Fibroblast of pulmonary artery (primary cell): ENCODE measurements at regions not wholly inside any gene's neighbourhood (a gene's known extent, or its start where the extent isn't known, plus 50 kb on each side); places are given as distances from the start of the nearest gene placed in this dataset.

Experiments used
- DNase-seq: peaks from one replicate; pipeline ENCODE4 v3.0.0-alpha.2; 2010; ENCODE audit warnings: low read depth
- H3K4me3 ChIP-seq: replicated peaks from 2 replicates; pipeline ENCODE4 v1.5.1; 2011; ENCODE audit warnings: low read depth, mild to moderate bottlenecking, control low read depth, low read length, moderate library complexity
- TF ChIP-seq, protein P1 (sequence below): IDR thresholded peaks from 2 replicates; pipeline ENCODE4 v1.5.1; 2011; ENCODE audit warnings: mild to moderate bottlenecking, control low read depth, low read length, inconsistent platforms; ENCODE audit errors: missing control alignments

DNA sequence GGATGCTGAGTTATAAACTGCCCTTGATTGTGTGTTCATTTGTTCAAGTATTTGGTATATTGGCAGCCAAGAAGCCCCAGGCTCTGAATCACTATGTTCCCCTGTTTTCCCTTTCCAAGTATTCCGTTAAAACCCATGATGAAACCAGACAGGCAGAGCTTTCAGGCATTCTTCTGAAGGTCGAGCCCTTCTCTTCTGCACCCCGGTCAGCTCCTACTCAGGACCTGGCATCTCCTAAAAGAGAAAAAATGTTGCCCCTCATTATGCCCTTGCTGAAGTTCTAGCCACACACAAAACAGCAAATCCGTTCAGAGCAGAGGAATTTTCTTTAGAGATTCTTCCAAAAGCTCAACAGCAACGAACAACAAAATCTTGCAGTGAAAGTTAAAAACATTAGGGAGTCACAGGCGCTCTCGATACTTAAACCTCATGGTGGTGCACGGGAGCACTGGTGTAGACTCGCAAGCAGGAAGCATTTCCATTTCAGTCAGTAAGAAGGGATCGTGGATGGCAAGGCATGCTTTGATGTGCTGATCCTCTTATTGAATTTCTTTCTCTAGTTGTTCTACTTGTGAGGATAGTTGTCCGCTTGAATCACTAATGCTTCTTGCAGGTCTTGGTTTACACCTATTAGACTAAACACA, 264.9 kb downstream of the SKIDA1 start:
- no peak overlapping the region for H3K4me3 ChIP-seq
- DNase-seq, result peak; percentile 27
- TF ChIP-seq, protein P1, sequence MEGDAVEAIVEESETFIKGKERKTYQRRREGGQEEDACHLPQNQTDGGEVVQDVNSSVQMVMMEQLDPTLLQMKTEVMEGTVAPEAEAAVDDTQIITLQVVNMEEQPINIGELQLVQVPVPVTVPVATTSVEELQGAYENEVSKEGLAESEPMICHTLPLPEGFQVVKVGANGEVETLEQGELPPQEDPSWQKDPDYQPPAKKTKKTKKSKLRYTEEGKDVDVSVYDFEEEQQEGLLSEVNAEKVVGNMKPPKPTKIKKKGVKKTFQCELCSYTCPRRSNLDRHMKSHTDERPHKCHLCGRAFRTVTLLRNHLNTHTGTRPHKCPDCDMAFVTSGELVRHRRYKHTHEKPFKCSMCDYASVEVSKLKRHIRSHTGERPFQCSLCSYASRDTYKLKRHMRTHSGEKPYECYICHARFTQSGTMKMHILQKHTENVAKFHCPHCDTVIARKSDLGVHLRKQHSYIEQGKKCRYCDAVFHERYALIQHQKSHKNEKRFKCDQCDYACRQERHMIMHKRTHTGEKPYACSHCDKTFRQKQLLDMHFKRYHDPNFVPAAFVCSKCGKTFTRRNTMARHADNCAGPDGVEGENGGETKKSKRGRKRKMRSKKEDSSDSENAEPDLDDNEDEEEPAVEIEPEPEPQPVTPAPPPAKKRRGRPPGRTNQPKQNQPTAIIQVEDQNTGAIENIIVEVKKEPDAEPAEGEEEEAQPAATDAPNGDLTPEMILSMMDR, result no peak

DNA sequence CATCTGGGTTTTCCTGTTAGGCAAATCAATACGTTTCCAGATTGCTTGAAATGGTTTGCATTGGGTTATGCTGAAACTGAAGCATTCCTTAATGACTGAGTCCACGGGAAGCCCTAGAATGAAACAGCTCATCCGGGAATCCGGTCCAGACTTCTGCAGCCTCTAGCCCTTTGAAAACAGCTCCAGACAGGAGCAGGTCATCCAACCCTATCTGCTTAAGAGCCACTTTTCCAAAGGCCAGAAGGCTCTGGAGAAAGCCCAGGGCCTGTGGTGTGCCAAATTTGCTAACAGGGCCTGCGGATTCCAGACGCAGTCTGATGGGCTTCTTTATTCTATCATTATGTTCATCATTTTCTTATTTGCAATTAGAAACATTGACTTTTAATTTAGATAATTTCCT, 265.4 kb downstream of the SKIDA1 start:
- peak; percentile 17 for DNase-seq
- TF ChIP-seq, protein P1, result no peak
- no peak overlapping the region for H3K4me3 ChIP-seq

DNA sequence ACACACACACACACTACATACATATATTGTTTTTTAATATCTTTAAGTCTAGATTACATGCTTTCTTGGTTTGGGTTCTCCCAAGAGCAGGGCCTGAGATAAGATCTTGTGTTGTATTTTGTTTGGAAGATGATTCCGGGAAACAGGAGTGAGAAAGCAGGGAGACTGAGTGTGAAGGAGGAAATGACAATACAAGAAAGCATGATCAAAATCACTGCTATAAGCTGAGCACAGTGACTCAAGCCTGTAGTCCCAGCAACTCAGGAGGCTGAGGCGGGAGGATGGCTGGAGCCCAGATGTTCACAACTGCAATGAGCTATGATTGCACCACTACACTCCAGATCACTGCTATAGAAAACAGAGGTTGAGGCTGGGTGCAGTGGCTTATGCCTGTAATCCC, 267.6 kb downstream of the SKIDA1 start:
- no peak overlapping the region for H3K4me3 ChIP-seq
- TF ChIP-seq, protein P1, result no peak
- DNase-seq, result peak; percentile 61

DNA sequence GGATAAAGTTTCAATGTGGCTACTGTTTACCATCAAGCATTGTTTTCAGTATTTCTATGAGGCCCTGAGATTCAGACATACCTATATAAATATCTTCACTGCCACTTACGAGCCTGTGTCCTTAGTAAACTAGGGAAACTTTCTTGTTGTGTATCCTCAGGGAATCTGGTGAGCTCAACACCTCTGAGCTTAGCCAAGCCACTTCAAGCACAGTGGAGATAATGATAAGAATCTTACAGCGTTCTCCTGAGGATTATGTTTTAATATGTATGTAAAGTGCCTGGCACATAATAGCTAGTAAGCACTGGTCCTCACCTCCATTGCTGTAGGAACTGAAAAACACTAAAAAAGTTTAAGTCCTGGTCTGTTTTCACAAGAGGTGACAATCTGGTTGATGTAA, 268.3 kb downstream of the SKIDA1 start:
- TF ChIP-seq, protein P1, result no peak
- DNase-seq, result no peak

DNA sequence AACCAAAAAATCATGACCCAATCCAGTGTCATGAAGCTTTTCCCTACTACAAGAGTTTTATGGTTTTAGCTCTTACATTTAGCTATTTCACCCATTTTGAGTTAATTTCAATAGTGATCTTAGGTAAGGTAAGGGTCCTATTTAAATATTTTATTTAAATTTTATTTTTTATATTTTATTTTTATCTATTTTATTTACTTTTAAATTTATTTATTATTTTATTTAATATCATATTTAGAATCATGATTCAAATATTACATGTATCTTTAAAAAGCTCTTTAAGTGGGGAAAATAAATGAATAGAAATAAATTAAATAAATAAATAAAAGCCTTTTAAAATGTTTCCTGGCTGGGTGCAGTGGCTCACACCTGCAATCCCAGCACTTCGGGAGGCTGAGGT, 276.0 kb downstream of the SKIDA1 start:
- H3K4me3 ChIP-seq, result no peak overlapping the region
- DNase-seq, result no peak
- TF ChIP-seq, protein P1, result no peak

More for the DNA sequence above, 268.3 kb downstream of the SKIDA1 start:
- no peak overlapping the region for H3K4me3 ChIP-seq

DNA sequence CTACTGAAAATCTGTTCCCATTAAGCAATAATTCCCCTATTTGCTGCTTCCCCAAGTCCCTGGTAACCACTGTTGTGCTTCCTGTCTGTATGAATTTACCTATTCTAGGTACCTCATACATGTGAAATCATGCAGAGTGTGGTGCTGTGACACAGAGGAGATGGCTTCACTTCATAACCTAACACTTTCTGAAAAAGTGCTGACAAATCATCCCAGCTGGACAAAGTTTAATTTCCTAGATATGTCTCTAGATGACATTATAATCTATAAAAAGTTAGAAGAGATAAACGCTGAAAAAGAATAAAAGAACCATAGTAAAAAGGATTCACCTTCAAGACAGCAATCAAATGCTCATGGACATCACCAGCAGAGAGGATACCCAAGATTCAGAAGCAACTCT, 277.9 kb downstream of the SKIDA1 start:
- TF ChIP-seq, protein P1, result no peak
- DNase-seq, result no peak
- H3K4me3 ChIP-seq, result no peak overlapping the region

DNA sequence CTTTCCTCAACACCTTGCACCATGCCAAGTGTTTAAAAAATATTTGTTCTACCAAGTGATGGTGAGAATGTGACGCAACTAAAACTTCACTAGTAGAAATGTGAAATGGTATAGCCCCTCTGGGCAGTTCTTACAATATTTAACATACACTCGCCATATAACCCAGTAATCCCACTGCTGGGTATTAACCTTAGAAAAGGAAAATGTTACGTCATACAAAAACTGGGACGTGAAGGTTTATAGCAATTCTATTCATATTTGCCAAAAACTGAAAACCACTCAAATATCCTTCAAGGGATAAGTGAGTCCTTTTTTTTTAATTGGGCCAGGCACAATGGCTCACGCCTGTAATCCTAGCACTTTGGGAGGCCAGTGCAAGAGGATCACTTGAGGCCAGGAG, 279.3 kb downstream of the SKIDA1 start:
- TF ChIP-seq, protein P1, result no peak
- H3K4me3 ChIP-seq, result no peak overlapping the region
- DNase-seq, result no peak
